GM18519 (cell line): ENCODE measurements at regions not wholly inside any gene's neighbourhood (a gene's known extent, or its start where the extent isn't known, plus 50 kb on each side); places are given as distances from the start of the nearest gene placed in this dataset.

Experiments
- ATAC-seq: cut with Tn5 transposase; IDR thresholded peaks from one replicate; pipeline ENCODE4 v1.9.1; 2021; ENCODE audit warnings: mild to moderate bottlenecking, moderate library complexity; ENCODE audit not compliant: unreplicated experiment, low FRiP score

GRCh38 chr5:2183154-2184025, 300.7 kb upstream of the IRX4 start:
- no peak for ATAC-seq

GRCh38 chr5:2182020-2182419, 299.3 kb upstream of the IRX4 start:
- no peak for ATAC-seq

- ATAC-seq: no peak
These were observed 298.8 kb upstream of the IRX4 start for GRCh38 chr5:2181557-2181956.

DNA sequence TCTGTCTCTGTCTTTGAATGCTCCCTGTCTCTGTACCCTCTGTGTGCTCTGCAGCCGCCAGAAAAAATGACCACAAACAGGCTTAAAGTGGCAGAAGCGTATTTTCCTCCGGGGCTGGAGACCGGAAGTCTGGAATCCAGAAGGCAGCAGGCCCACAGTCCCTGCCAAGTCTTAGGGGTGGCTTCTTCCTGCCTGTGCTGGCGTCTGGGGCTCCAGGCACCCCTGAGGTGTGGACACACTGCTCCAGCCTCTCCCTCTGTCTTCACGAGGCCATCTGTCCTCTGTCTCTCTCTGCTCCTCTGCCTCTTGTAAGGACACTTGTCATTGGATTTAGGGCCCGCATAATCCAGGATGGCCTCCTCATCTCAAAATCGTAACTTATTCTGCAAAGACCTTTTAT, 298.4 kb upstream of the IRX4 start:
- no peak for ATAC-seq

GRCh38 chr5:2180456-2180855, 297.7 kb upstream of the IRX4 start:
- ATAC-seq: no peak

GRCh38 chr5:2179861-2180260, 297.1 kb upstream of the IRX4 start:
- no peak for ATAC-seq

GRCh38 chr5:2178528-2178927, 295.8 kb upstream of the IRX4 start:
- ATAC-seq: no peak

DNA sequence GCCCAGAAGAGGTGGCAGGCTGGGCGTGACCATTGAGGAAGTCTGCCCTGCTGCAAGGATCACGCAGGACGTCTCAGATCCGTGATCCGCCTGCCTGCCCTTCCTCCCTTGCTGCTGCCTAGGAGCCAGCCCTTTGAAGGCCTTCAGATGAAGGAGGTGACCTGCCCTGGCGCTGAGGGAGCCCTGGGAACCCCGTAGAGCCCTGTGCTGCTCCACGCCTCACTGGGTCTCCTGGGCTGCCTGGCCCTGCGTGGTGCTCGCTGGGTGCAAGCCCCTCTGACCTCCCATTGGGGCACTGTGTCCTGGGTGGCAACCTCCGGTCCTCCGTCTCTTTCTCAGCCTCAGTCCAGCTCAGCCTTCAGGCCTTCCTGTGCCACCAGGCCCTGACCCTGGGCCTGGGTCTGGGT, 295.3 kb upstream of the IRX4 start:
- ATAC-seq: no peak

- ATAC-seq: no peak
These were observed 294.5 kb upstream of the IRX4 start for GRCh38 chr5:2177244-2177643.

DNA sequence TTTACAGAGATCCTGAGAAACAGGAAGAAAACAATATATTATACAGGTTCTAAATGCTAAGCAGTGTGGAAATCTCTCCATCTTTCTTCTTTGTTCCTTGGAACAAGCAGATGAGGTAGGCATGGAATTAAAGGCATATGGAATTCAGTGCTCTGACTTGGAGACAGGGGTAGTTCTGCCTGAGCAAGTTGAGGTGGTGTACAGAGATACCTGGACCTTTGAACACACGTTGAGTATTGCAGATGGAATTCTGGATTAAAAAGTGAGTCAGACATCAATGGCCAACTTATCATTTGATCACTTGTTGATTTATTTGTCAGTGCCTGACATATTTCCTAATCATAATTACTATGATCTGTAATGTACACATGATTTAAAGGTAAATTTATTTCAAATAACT, 293.9 kb upstream of the IRX4 start:
- ATAC-seq: no peak

DNA sequence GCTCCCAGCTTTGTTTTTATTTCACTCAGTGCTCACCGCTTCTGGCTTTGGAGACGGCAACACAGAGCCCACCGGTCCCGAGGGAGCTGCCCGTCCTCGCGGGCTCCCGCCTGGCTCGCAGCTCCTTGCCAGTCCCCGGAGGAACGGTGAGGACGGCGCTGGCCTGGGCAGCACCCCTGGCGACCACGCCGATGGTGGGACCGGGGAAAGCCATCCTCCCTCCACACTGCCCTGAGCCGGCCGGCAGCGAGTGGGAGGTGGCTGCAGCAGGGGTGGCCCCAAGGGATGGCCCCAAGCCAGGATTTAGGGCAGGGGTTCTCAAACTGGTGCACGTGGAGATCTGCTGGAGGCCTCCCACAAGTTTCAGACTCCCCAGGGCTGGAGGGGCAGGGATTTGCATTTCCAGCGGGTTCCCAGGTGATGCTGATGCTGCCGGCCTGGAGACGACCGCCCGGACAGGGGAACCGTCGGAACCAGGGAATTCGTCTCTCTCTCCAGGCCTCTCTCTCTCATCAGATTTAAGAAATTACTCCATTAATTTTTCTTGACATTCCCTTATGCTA, 293.2 kb upstream of the IRX4 start:
- no peak for ATAC-seq

GRCh38 chr5:2175041-2175440, 292.3 kb upstream of the IRX4 start:
- no peak for ATAC-seq

- no peak for ATAC-seq
These were observed 291.8 kb upstream of the IRX4 start for GRCh38 chr5:2174538-2174937.

DNA sequence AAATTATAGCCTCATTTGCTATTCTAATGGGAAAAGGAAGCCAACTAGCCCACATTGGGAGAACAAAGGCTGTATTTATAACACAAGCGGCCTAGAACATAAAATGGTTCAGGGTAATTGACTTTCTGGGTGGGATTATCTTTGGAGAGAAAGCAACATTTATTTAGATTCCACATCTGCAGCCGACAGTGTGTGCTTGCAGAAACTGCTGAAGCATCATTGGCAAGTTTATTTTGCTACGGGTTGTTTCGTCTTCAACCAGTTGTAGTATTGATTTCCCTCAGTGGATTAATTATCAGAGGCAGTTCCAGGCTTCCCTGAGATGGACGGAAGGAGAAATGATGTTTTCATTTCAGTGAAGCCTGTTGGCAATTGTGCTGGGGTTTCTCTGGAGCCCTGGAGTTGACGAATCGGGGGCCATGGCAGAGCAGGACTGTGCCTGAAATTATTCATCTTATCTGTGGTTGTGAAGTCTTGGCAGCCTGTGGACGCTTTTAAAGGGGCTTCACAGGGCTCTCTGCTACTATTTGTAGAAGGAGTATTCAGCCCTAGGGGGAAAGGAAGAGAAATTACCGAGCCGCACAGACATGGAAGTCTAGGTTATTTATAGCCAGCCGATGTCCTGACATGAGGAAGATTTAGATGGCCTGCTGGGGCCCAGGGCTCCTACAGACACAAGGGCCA, 290.6 kb upstream of the IRX4 start:
- no peak for ATAC-seq

DNA sequence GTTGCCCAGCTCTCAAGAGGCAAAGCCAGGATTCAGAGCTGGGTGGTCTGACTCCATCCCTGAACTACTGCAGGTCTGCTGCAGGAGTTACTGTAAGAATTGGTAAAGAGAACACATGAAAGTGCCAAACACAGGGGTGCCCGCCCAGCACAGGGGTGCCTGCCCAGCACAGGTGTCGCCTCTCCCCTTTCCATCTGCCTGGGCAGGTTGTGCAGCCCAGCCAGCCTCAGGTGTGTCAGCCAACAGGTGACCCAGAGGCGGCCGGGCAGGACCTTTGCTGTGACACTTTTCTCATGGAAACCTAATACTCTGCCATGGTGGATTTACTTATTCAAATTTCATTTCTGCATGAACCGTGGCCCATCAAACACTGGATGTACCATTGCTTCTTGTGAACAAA, 289.7 kb upstream of the IRX4 start:
- no peak for ATAC-seq

DNA sequence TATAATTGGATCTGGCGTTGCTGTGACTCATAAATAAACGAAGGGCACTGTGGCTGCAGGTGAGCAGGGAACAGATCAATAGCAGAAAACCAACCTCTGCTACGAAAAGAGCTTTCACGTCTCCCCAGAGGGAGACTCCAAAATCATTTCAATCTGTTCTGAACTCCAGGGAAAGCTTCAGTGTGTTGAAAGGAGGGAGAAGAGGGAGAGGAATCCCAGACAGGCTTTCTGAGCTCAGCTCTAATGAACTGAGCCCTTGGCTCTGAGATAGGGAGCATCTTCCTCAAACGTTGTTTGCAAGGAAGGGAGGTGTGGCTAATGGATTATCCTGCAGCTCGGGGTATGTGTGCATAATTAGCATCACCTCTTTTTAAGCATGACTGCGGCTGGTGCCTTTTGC, 288.0 kb upstream of the IRX4 start:
- no peak for ATAC-seq

DNA sequence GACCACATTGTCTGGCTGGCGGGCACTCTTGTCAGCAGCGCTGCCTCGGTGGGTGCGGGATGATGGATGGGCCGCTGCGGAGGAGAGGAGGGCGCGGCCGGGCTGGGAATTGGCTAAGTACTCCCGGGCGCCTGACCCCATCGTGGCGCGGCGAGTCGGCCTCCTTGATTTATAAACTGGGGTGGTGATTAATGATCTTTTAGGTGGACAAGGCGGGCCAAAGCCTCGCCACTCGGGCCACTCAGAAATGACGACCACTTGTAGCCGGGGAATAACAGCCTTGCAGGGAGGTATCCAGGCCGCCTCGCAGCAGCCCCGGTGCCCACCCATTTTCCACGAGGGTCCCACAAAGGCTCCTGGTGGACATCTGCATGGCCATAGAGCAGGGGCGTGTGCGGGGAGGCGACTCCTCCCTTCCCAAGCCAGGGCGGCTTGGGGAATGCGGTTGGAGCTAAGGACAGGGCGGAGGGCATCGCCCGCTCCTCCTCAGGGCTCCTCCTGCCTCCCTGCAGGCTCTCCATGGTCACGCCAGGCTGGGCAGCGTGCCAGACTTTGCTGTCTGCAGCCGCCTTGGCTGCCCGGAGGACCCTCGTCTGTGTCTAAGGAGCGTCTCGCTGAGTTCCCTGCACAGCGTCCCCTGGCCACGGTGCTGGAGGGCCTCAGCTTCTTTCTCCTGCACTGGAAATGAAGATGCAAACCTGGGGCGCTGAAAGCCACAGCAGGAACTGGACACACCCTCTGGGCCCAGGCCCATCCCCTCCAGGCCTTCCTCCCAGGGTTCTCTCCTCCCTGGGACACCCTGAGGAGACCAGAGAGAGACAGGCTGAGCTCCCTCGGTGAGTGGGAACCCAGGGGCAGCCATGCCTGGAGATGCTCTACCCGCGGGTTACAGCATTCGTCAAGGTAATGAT, 287.4 kb upstream of the IRX4 start:
- ATAC-seq: no peak

GRCh38 chr5:2169430-2169808, 286.7 kb upstream of the IRX4 start:
- ATAC-seq: no peak

- ATAC-seq: no peak
These were observed 286.1 kb upstream of the IRX4 start for GRCh38 chr5:2168601-2169429.

- ATAC-seq: no peak
These were observed 284.9 kb upstream of the IRX4 start for GRCh38 chr5:2167671-2168070.
